ENCODE measurements at regions not wholly inside any gene's neighbourhood (a gene's known extent, or its start where the extent isn't known, plus 50 kb on each side); places are given as distances from the start of the nearest gene placed in this dataset.

- no peaks in the 10 kb centered on the region for H3K9me3 Mint-ChIP-seq
- H3K4me1 Mint-ChIP-seq: no peaks in the 10 kb centered on the region
- H3K27me3 Mint-ChIP-seq (ENCODE audit: low read depth, poor library complexity): no peaks in the 10 kb centered on the region
- H3K36me3 Mint-ChIP-seq (ENCODE audit: low read depth): no peaks in the 10 kb centered on the region
- DNase-seq: no peak
- no peak overlapping the region for H3K4me3 Mint-ChIP-seq
- TF ChIP-seq CTCF (IDR thresholded peaks at IDR 0.05): no peak
- no peak overlapping the region for H3K27ac Mint-ChIP-seq
These were observed 192.2 kb upstream of the NRIP1 start for GRCh38 chr21:15256996-15257395.

DNA sequence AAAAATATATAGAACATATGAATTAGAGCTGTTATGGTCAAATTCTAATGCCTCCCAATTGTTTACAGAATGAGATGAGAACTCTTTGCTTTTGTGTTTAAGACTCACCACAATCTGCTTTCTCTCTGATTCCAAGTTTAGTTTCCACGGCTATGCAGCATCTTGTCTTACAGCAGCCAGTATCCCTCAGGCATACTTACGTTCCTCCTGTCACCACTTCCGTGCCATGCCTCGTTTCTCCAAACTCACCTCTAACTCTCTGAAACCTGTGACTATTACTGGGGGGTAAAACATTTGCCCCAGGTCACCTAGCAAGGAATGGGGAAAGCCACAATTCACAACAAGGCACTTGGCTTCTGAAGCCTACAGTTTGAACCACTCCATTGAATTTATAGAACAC is 192.8 kb upstream of the NRIP1 start:
- no peak for TF ChIP-seq CTCF (IDR thresholded peaks at IDR 0.05)
- no peak overlapping the region for H3K27ac Mint-ChIP-seq
- no peaks in the 10 kb centered on the region for H3K9me3 Mint-ChIP-seq
- no peak overlapping the region for H3K4me3 Mint-ChIP-seq
- no peaks in the 10 kb centered on the region for H3K36me3 Mint-ChIP-seq (ENCODE audit: low read depth)
- no peak for DNase-seq
- no peaks in the 10 kb centered on the region for H3K4me1 Mint-ChIP-seq
- no peaks in the 10 kb centered on the region for H3K27me3 Mint-ChIP-seq (ENCODE audit: low read depth, poor library complexity)

GRCh38 chr21:15259824-15260223 is 195.0 kb upstream of the NRIP1 start:
- Mint-ChIP-seq H3K27me3 (ENCODE audit: low read depth, poor library complexity) (no peaks in the 10 kb centered on the region), H3K4me1 (peaks cover 10% of the 10 kb centered on the region), H3K4me3 (no peak overlapping the region), H3K36me3 (ENCODE audit: low read depth) (no peaks in the 10 kb centered on the region), H3K27ac (no peak overlapping the region), H3K9me3 (peaks cover 5% of the 10 kb centered on the region)
- TF ChIP-seq CTCF (IDR thresholded peaks at IDR 0.05): no peak
- no peak for DNase-seq

DNA sequence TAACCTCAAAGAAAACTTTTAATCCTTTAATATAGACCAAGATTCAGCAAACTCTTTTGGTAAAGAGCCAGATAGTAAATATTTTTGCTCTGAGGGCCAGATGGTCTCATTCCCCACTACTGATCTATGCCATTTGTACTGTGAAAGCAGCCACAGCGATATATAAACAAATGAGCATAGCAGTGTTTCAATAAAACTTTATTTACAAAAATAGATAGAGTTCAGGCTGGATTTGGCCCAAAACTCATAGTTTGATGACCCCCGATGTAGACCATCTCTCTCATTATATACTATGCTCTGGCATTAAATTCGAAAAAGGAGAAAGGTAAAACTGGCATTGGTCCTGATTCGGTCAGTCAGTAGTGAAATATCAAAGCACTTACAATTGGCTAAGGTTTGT is 195.8 kb upstream of the NRIP1 start:
- DNase-seq: no peak
- TF ChIP-seq CTCF (IDR thresholded peaks at IDR 0.05): no peak
- Mint-ChIP-seq H3K36me3 (ENCODE audit: low read depth) (no peaks in the 10 kb centered on the region), H3K4me1 (peaks cover 10% of the 10 kb centered on the region), H3K27ac (no peak overlapping the region), H3K27me3 (ENCODE audit: low read depth, poor library complexity) (no peaks in the 10 kb centered on the region), H3K9me3 (peaks cover 5% of the 10 kb centered on the region), H3K4me3 (no peak overlapping the region)

DNA sequence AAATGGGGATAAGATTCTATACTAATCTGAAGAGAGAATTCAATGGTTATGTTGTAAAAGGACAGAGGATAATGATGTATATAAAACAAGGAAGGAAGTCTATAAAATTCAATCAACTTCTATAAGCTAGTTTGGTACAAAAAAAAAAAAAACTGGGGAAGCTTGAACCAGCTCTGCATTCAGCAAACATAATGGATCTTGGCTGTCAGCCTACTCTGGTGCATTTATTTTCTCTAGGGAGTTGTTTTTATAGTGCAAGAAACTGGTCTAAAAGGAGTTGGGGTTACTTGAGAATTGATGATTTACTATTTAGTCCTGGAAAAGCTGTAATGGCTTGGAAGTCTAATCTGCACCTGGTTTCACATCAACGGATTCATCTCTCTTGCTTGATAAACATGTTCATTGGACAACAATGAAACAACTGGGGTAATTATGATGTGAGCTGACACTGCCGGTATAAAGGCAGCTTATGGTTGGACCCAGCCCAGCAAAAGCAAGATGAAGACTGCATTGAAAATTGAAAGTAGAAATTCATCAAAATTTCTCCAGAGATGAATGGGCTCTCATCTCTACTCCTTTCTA is 199.4 kb upstream of the NRIP1 start:
- no peaks in the 10 kb centered on the region for H3K36me3 Mint-ChIP-seq (ENCODE audit: low read depth)
- peaks cover 3% of the 10 kb centered on the region for H3K27me3 Mint-ChIP-seq (ENCODE audit: low read depth, poor library complexity)
- DNase-seq: no peak
- H3K9me3 Mint-ChIP-seq: peaks cover 9% of the 10 kb centered on the region
- H3K27ac Mint-ChIP-seq: peak overlapping the region; percentile 8
- no peak overlapping the region for H3K4me3 Mint-ChIP-seq
- no peak for TF ChIP-seq CTCF (IDR thresholded peaks at IDR 0.05)
- H3K4me1 Mint-ChIP-seq: peaks cover 10% of the 10 kb centered on the region

DNA sequence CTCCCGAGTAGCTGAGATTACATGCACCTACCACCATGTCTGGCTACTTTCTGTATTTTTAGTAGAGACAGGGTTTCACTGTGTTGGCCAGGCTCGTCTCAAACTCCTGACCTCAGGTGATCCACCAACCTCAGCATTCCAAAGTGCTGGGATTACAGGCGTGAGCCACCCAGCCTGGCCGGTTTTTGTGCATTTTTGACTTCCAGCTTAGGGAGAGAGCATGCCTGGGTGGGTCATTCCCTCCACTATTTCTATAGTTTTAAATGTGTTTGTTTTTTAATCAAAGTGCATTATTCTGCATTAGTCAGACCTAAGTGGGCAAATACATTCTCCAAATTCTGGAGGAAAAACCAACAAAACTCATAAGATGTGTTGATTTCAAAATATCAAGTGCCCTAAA is 207.4 kb upstream of the NRIP1 start:
- TF ChIP-seq CTCF (IDR thresholded peaks at IDR 0.05): no peak
- Mint-ChIP-seq H3K4me1 (no peaks in the 10 kb centered on the region), H3K27me3 (ENCODE audit: low read depth, poor library complexity) (peaks cover 5% of the 10 kb centered on the region), H3K4me3 (no peak overlapping the region), H3K27ac (no peak overlapping the region), H3K9me3 (no peaks in the 10 kb centered on the region), H3K36me3 (ENCODE audit: low read depth) (no peaks in the 10 kb centered on the region)
- no peak for DNase-seq

Measured in nephron progenitor cell (in vitro differentiated cells).